ENCODE measurements at regions not wholly inside any gene's neighbourhood (a gene's known extent, or its start where the extent isn't known, plus 50 kb on each side); places are given as distances from the start of the nearest gene placed in this dataset.

DNA sequence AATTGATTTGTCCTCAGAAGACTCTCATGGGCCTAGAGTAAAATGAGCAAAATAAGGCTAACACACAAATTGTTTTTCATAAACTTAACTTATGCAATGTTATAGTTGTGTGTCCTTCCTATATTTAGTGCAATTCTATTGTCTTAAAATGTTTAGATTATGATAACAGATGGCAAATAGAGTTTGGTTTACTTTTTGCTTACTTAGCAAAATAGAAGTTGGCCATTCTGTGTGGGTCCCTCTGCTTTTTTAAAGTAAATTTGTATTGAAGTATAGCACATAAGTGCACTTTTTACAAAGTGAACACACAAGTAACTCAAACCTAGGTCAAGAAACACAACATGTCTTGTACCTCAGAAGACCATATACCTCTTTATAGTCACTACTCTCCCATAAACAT lies 150.6 kb upstream of the RARB start:
- H3K9me3 ChIP-seq (ENCODE audit: control insufficient read depth, insufficient read depth, low read depth, low read length), result no peaks in the 10 kb centered on the region
- H3K4me3 ChIP-seq (ENCODE audit: low read depth in 2 of 2, low read length in 2 of 2), result no peak overlapping the region
- in situ Hi-C loops (cut with HindIII; ENCODE audit: low pct_unique_long_range_greater_than_20kb, low sequenced_read_pairs), result no loop called here
- POLR2A ChIA-PET, result no interaction called here
- H3K27me3 ChIP-seq (ENCODE audit: control insufficient read depth, insufficient read depth, low read length), result no peaks in the 10 kb centered on the region
- DNase-seq (ENCODE audit: low read depth, low spot score) (no peak), ATAC-seq (no peak)
- BruUV-seq (replicated peaks), result no TSS peak
- TF ChIP-seq, protein P1, sequence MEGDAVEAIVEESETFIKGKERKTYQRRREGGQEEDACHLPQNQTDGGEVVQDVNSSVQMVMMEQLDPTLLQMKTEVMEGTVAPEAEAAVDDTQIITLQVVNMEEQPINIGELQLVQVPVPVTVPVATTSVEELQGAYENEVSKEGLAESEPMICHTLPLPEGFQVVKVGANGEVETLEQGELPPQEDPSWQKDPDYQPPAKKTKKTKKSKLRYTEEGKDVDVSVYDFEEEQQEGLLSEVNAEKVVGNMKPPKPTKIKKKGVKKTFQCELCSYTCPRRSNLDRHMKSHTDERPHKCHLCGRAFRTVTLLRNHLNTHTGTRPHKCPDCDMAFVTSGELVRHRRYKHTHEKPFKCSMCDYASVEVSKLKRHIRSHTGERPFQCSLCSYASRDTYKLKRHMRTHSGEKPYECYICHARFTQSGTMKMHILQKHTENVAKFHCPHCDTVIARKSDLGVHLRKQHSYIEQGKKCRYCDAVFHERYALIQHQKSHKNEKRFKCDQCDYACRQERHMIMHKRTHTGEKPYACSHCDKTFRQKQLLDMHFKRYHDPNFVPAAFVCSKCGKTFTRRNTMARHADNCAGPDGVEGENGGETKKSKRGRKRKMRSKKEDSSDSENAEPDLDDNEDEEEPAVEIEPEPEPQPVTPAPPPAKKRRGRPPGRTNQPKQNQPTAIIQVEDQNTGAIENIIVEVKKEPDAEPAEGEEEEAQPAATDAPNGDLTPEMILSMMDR (IDR thresholded peaks at IDR 0.05), result no peak
- TF ChIP-seq SIN3A (IDR thresholded peaks at IDR 0.05; ENCODE audit: borderline replicate concordance, insufficient read depth, low read depth, low read length) (no peak), REST (IDR thresholded peaks at IDR 0.05; ENCODE audit: insufficient read depth in 1 of 2, low read depth in 2 of 2, low read length in 1 of 2) (no peak), TCF7L2 (IDR thresholded peaks at IDR 0.05; ENCODE audit: low read depth, low read length) (no peak), POLR2AphosphoS5 (IDR thresholded peaks at IDR 0.05; ENCODE audit: low read depth, low read length) (no peak)
- CTCF ChIA-PET, result no interaction called here
- intact Hi-C loops (cut with micrococcal nuclease; ENCODE audit: unreplicated experiment), result no loop called here
- no peaks in the 10 kb centered on the region for H3K4me1 ChIP-seq (ENCODE audit: control insufficient read depth, insufficient read depth, low read length)
- no peaks in the 10 kb centered on the region for H3K36me3 ChIP-seq (ENCODE audit: control insufficient read depth, insufficient read depth, low read length)
- H3K27ac ChIP-seq (ENCODE audit: low read length), result no peak overlapping the region

DNA sequence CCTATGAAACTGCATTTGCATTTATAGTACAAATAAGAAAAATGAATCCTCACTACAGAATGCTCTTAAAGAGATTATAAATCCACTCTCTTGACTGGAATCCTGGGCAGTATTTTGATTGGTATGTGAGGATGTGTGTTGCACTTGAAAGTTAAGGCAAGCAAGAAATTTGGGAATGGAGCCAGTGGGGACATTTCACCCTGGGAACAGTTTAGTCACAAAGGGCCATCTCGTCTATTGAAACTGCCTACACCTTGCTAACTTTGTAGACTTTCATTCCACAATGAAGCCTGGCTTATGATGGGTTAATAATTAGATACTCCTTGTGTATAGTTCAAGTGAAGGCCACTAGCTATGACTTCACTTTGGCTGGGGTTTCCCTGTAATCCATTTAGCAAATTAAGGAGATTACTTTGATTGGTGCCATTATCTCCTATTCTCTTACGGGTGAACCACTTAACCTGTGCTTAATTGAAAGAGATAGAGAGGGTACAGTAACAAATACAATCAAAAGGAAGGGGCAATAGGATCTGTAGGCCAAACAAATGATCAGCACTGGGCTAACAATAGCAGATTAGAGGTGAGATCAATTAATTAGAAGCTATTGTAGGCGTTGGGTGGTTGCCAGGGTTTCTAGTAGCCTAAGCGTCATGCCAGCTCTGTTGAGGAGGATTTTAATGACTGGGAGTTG lies 146.9 kb upstream of the RARB start:
- in situ Hi-C loops (cut with HindIII; ENCODE audit: low pct_unique_long_range_greater_than_20kb, low sequenced_read_pairs), result no loop called here
- Histone ChIP-seq H3K4me3 (ENCODE audit: low read depth in 2 of 2, low read length in 2 of 2) (no peak overlapping the region), H3K4me1 (ENCODE audit: control insufficient read depth, insufficient read depth, low read length) (no peaks in the 10 kb centered on the region), H3K36me3 (ENCODE audit: control insufficient read depth, insufficient read depth, low read length) (no peaks in the 10 kb centered on the region), H3K9me3 (ENCODE audit: control insufficient read depth, insufficient read depth, low read depth, low read length) (no peaks in the 10 kb centered on the region), H3K27ac (ENCODE audit: low read length) (no peak overlapping the region), H3K27me3 (ENCODE audit: control insufficient read depth, insufficient read depth, low read length) (no peaks in the 10 kb centered on the region)
- DNase-seq (ENCODE audit: low read depth, low spot score) (no peak), ATAC-seq (no peak)
- TF ChIP-seq, protein P1 (IDR thresholded peaks at IDR 0.05), result no peak
- TF ChIP-seq TCF7L2 (IDR thresholded peaks at IDR 0.05; ENCODE audit: low read depth, low read length) (no peak), SIN3A (IDR thresholded peaks at IDR 0.05; ENCODE audit: borderline replicate concordance, insufficient read depth, low read depth, low read length) (no peak), POLR2AphosphoS5 (IDR thresholded peaks at IDR 0.05; ENCODE audit: low read depth, low read length) (no peak), REST (IDR thresholded peaks at IDR 0.05; ENCODE audit: insufficient read depth in 1 of 2, low read depth in 2 of 2, low read length in 1 of 2) (no peak)
- POLR2A ChIA-PET, result no interaction called here
- no TSS peak for BruUV-seq (replicated peaks)
- intact Hi-C loops (cut with micrococcal nuclease; ENCODE audit: unreplicated experiment), result no loop called here
- CTCF ChIA-PET, result no interaction called here
